Stomach (tissue), 8 donors: ENCODE measurements at regions not wholly inside any gene's neighbourhood (a gene's known extent, or its start where the extent isn't known, plus 50 kb on each side); places are given as distances from the start of the nearest gene placed in this dataset.

Source experiments
- DNase-seq, 2 donors: peaks; one replicate each; pipeline versions ENCODE4 v3.0.0 to v3.0.0-alpha.2; 2013 to 2019
- H3K27ac ChIP-seq, 5 donors: fragments of 200-600 bp in 4 of 5; sonication (generic) in 4 of 5; one replicate each; pipeline ENCODE4 v1.5.1; 2013 to 2019; ENCODE audit warnings: mild to moderate bottlenecking in 1 of 5, moderate library complexity in 1 of 5
- H3K27me3 ChIP-seq, 3 donors: fragments of 200-600 bp; sonication (generic); one replicate each; pipeline ENCODE4 v1.5.1; 2017 to 2019; ENCODE audit warnings: mixed run types in 1 of 3
- H3K36me3 ChIP-seq, 4 donors: fragments of 200-600 bp; sonication (generic); 1 replicate in 3 of 4; 2 replicates in 1 of 4; pipeline ENCODE4 v1.5.1; 2016 to 2019
- H3K4me1 ChIP-seq, 4 donors: fragments of 200-600 bp; sonication (generic); one replicate each; pipeline ENCODE4 v1.5.1; 2016 to 2019
- H3K4me3 ChIP-seq, 4 donors: fragments of 200-600 bp; sonication (generic) in 3 of 4; one replicate each; pipeline ENCODE4 v1.5.1; 2016 to 2019; ENCODE audit warnings: mild to moderate bottlenecking in 1 of 4
- H3K9me3 ChIP-seq, 4 donors: fragments of 200-600 bp; sonication (generic); one replicate each; pipeline ENCODE4 v1.5.1; 2016 to 2019
- EP300 ChIP-seq: sonication (generic); formaldehyde crosslinking; IDR thresholded peaks from one replicate; pipeline ENCODE4 v1.6.1; 2017; ENCODE audit warnings: antibody characterized with exemption
- POLR2A ChIP-seq, 4 donors: fragments of 450-650 bp; IDR thresholded peaks; one replicate each; pipeline ENCODE4 v1.6.1; 2016; ENCODE audit warnings: antibody characterized with exemption in 4 of 4, control low read depth in 2 of 4, mild to moderate bottlenecking in 1 of 4, moderate library complexity in 1 of 4
- POLR2AphosphoS5 ChIP-seq, 3 donors: sonication (generic); formaldehyde crosslinking; IDR thresholded peaks; one replicate each; pipeline ENCODE4 v1.6.1; 2016; ENCODE audit warnings: antibody characterized with exemption in 3 of 3
- WGBS, 5 donors: extraction: QIAGEN DNeasy Blood & Tissue Kit in 3 of 5; methylation state at CpG; one replicate each; pipeline versions ENCODE4 v1.1.5 to v1.1.7; 2013 to 2018; 5-methylcytosine and 5-hydroxymethylcytosine counted together
- intact Hi-C: fragments of 100-400 bp; cut with DNase I; formaldehyde crosslinking; loops from one replicate; pipeline ENCODE4 v1.15.1; 2023; ENCODE audit warnings: low total_unique reads
- TF ChIP-seq, protein P1 (sequence below), 7 experiments: fragments of 450-650 bp in 4 of 7; fragments of 200-600 bp in 3 of 7; sonication (generic) in 3 of 7; IDR thresholded peaks; one replicate each; pipeline ENCODE4 v1.5.1; 2016 to 2019; ENCODE audit warnings: antibody characterized with exemption in 7 of 7, control low read depth in 2 of 7, mild to moderate bottlenecking in 1 of 7
- donor health status: healthy with polysubstance abuse.
- donor health status: Bipolar disorder and iron deficiency.
- donor health status: healthy.

DNA sequence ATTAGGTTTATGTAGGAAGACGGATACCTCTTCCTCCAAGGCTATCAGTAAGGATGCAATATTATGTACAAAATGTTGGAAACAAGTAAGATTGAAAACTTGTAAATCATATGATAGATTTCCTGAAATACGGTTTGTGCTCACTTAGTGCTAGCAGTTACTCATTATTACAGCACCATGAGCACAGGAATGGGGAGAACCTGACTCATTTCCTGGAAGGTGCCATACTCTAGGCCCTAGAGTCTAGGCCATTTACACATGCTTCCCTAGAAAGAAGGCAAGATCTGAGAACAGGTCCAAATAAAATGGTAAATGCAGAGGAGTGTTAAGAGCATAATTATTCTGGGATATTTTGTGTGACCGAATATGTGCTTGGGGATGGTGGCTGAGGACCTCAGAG is 467.7 kb upstream of the CELF4 start:
- TF ChIP-seq EP300: no peak
- TF ChIP-seq POLR2AphosphoS5 (IDR thresholded peaks at IDR 0.05): no peak
- TF ChIP-seq POLR2A (IDR thresholded peaks at IDR 0.05): no peak
- TF ChIP-seq, protein P1, sequence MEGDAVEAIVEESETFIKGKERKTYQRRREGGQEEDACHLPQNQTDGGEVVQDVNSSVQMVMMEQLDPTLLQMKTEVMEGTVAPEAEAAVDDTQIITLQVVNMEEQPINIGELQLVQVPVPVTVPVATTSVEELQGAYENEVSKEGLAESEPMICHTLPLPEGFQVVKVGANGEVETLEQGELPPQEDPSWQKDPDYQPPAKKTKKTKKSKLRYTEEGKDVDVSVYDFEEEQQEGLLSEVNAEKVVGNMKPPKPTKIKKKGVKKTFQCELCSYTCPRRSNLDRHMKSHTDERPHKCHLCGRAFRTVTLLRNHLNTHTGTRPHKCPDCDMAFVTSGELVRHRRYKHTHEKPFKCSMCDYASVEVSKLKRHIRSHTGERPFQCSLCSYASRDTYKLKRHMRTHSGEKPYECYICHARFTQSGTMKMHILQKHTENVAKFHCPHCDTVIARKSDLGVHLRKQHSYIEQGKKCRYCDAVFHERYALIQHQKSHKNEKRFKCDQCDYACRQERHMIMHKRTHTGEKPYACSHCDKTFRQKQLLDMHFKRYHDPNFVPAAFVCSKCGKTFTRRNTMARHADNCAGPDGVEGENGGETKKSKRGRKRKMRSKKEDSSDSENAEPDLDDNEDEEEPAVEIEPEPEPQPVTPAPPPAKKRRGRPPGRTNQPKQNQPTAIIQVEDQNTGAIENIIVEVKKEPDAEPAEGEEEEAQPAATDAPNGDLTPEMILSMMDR (IDR thresholded peaks at IDR 0.05): no peak
- H3K9me3 ChIP-seq: no peaks in the 10 kb centered on the region
- 87 to 90% (median 88%) methylated on average over 3 of the region's 3 CpGs for WGBS, 5 donors
- no peak for DNase-seq
- no peak overlapping the region for H3K27ac ChIP-seq
- H3K36me3 ChIP-seq: no peaks in the 10 kb centered on the region
- no peaks in the 10 kb centered on the region for H3K27me3 ChIP-seq
- intact Hi-C loops: no loop called here
- no peak overlapping the region for H3K4me3 ChIP-seq
- no peaks in the 10 kb centered on the region for H3K4me1 ChIP-seq

DNA sequence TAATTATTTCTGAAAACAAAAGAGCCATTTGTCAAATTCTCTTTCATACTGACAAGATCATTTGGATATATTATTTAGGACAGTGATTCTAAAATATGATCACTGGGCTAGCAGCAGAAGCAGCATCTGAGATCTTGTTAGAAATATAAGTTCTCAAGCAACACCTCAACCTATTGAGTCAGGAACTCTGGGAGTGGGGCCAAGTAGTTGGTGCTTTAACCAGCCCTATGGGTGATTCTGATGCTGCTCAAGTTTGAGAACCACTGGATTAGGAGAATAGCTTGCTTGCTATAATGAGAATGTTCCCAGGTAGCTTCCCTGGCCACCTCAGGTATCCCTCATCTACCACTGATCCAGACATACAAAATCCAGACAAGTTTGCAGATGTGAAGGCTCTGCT is 466.9 kb upstream of the CELF4 start:
- no peak for DNase-seq
- Histone ChIP-seq H3K9me3 (no peaks in the 10 kb centered on the region), H3K36me3 (no peaks in the 10 kb centered on the region), H3K4me1 (no peaks in the 10 kb centered on the region), H3K27ac (no peak overlapping the region), H3K4me3 (no peak overlapping the region), H3K27me3 (no peaks in the 10 kb centered on the region)
- TF ChIP-seq POLR2A (IDR thresholded peaks at IDR 0.05) (no peak), POLR2AphosphoS5 (IDR thresholded peaks at IDR 0.05) (no peak), EP300 (no peak)
- TF ChIP-seq, protein P1 (IDR thresholded peaks at IDR 0.05): no peak
- intact Hi-C loops: no loop called here

DNA sequence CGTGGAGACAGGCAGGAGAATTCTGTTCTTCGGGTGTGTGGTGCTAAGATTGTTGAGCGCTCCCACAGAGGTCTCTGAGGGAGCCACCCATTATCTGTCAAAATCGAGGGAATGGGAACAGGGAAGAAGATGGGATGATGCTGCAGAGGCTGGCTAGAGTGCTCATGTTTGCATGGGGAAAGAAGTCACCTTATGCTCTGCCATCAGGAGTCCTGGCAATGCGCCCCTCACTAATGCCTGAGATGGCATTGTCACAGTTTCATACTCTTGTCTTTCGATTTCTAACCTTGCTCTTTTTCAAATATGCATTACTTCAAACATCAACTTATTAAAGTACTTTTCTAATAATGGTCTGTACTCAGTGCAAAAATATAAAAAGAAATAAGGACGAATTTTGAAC is 463.3 kb upstream of the CELF4 start:
- Histone ChIP-seq H3K36me3 (no peaks in the 10 kb centered on the region), H3K27me3 (no peaks in the 10 kb centered on the region), H3K4me1 (no peaks in the 10 kb centered on the region), H3K9me3 (no peaks in the 10 kb centered on the region), H3K27ac (no peak overlapping the region), H3K4me3 (no peak overlapping the region)
- intact Hi-C loops: no loop called here
- 68 to 83% (median 80%) methylated on average over 7 of the region's 7 CpGs for WGBS, 5 donors
- TF ChIP-seq, protein P1 (IDR thresholded peaks at IDR 0.05): no peak
- DNase-seq: no peak

DNA sequence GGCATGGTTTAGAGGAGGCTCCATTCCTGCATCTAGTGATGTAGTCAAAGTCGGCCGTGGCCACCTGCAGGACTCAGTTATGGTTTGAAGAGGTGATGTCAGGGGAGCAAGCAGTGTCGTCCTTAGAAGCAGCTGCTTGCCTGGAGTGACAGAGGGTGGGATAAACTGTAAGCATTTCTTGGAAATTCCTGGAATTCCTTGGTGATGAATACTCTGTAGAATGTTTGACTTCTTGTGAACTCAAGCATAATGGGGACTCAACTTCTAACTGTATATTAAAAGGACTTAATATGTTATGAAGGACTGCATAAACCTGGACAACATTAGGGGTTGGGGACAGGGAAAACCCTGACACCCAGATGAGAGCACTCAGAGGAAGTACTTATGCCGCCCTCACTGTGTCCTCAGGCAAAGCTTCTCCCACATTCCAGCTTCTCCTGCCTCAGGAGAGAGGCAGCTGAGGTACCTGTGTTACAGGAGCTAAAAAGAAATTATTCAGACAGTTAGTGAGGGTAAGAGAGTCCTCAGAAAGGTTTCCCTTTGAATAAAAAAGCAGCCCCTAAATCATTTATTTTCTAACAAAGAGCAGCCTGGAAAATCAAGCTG is 459.9 kb upstream of the CELF4 start:
- H3K4me3 ChIP-seq: no peak overlapping the region
- no peaks in the 10 kb centered on the region for H3K4me1 ChIP-seq
- intact Hi-C loops: no loop called here
- H3K27ac ChIP-seq: no peak overlapping the region
- TF ChIP-seq, protein P1 (IDR thresholded peaks at IDR 0.05): no peak
- TF ChIP-seq POLR2A (IDR thresholded peaks at IDR 0.05): no peak
- no peak for TF ChIP-seq EP300
- TF ChIP-seq POLR2AphosphoS5 (IDR thresholded peaks at IDR 0.05): no peak
- H3K27me3 ChIP-seq: no peaks in the 10 kb centered on the region
- H3K36me3 ChIP-seq: no peaks in the 10 kb centered on the region
- DNase-seq: no peak
- H3K9me3 ChIP-seq: no peaks in the 10 kb centered on the region
- 50 to 61% (median 58%) methylated on average over 4 of the region's 4 CpGs for WGBS, 5 donors
